IPS-15b (cell line): ENCODE measurements at regions not wholly inside any gene's neighbourhood (a gene's known extent, or its start where the extent isn't known, plus 50 kb on each side); places are given as distances from the start of the nearest gene placed in this dataset.

ENCODE experiments used
- H3K27me3 ChIP-seq: one replicate; pipeline ENCODE4 v1.6.1; 2013; ENCODE audit warnings: low read length; ENCODE audit not compliant: control insufficient read depth, insufficient read depth
- H3K36me3 ChIP-seq: one replicate; pipeline ENCODE4 v1.6.1; 2013; ENCODE audit warnings: low read length; ENCODE audit not compliant: control insufficient read depth, insufficient read depth
- H3K4me1 ChIP-seq: one replicate; pipeline ENCODE4 v1.6.1; 2013; ENCODE audit warnings: mild to moderate bottlenecking, low read length; ENCODE audit not compliant: control insufficient read depth, insufficient read depth
- H3K4me3 ChIP-seq: one replicate; pipeline ENCODE4 v1.5.1; 2013; ENCODE audit warnings: low read depth, low read length
- H3K9ac ChIP-seq: one replicate; pipeline ENCODE4 v1.6.1; 2013; ENCODE audit warnings: low read depth, mild to moderate bottlenecking, low read length
- H3K9me3 ChIP-seq: one replicate; pipeline ENCODE4 v1.6.1; 2013; ENCODE audit warnings: mild to moderate bottlenecking, low read length; ENCODE audit not compliant: control insufficient read depth, insufficient read depth

- H3K9me3 ChIP-seq, result no peaks in the 10 kb centered on the region
- no peaks in the 10 kb centered on the region for H3K36me3 ChIP-seq
- H3K9ac ChIP-seq, result no peak overlapping the region
- no peak overlapping the region for H3K4me3 ChIP-seq
- H3K27me3 ChIP-seq, result no peaks in the 10 kb centered on the region
- no peaks in the 10 kb centered on the region for H3K4me1 ChIP-seq
Observed at GRCh38 chr2:41686156-41686555, 361.7 kb upstream of the PKDCC start.

GRCh38 chr2:41691561-41691960, 356.3 kb upstream of the PKDCC start:
- Histone ChIP-seq H3K4me1 (no peaks in the 10 kb centered on the region), H3K36me3 (no peaks in the 10 kb centered on the region), H3K27me3 (no peaks in the 10 kb centered on the region), H3K9me3 (no peaks in the 10 kb centered on the region), H3K9ac (no peak overlapping the region), H3K4me3 (no peak overlapping the region)

GRCh38 chr2:41694536-41695049, 353.2 kb upstream of the PKDCC start:
- Histone ChIP-seq H3K9me3 (no peaks in the 10 kb centered on the region), H3K27me3 (no peaks in the 10 kb centered on the region), H3K9ac (no peak overlapping the region), H3K4me1 (no peaks in the 10 kb centered on the region), H3K4me3 (no peak overlapping the region), H3K36me3 (no peaks in the 10 kb centered on the region)

- no peaks in the 10 kb centered on the region for H3K27me3 ChIP-seq
- no peak overlapping the region for H3K4me3 ChIP-seq
- H3K36me3 ChIP-seq, result no peaks in the 10 kb centered on the region
- no peaks in the 10 kb centered on the region for H3K9me3 ChIP-seq
- no peak overlapping the region for H3K9ac ChIP-seq
- H3K4me1 ChIP-seq, result no peaks in the 10 kb centered on the region
Observed at GRCh38 chr2:41695198-41696113, 352.4 kb upstream of the PKDCC start.

GRCh38 chr2:41697389-41697788, 350.4 kb upstream of the PKDCC start:
- Histone ChIP-seq H3K4me3 (no peak overlapping the region), H3K4me1 (no peaks in the 10 kb centered on the region), H3K27me3 (no peaks in the 10 kb centered on the region), H3K9ac (no peak overlapping the region), H3K9me3 (no peaks in the 10 kb centered on the region), H3K36me3 (no peaks in the 10 kb centered on the region)

GRCh38 chr2:41698678-41699422, 349.0 kb upstream of the PKDCC start:
- H3K4me3 ChIP-seq, result no peak overlapping the region
- no peaks in the 10 kb centered on the region for H3K36me3 ChIP-seq
- no peaks in the 10 kb centered on the region for H3K9me3 ChIP-seq
- H3K4me1 ChIP-seq, result no peaks in the 10 kb centered on the region
- no peaks in the 10 kb centered on the region for H3K27me3 ChIP-seq
- H3K9ac ChIP-seq, result no peak overlapping the region

- H3K27me3 ChIP-seq, result no peaks in the 10 kb centered on the region
Observed at GRCh38 chr2:41701231-41701630, 346.6 kb upstream of the PKDCC start.

GRCh38 chr2:41703123-41703522, 344.7 kb upstream of the PKDCC start:
- H3K9me3 ChIP-seq, result no peaks in the 10 kb centered on the region
- no peaks in the 10 kb centered on the region for H3K4me1 ChIP-seq
- no peak overlapping the region for H3K9ac ChIP-seq
- no peaks in the 10 kb centered on the region for H3K36me3 ChIP-seq
- no peak overlapping the region for H3K4me3 ChIP-seq
- H3K27me3 ChIP-seq, result no peaks in the 10 kb centered on the region

More at GRCh38 chr2:41701231-41701630, 346.6 kb upstream of the PKDCC start:
- no peak overlapping the region for H3K9ac ChIP-seq
- no peaks in the 10 kb centered on the region for H3K36me3 ChIP-seq
- no peaks in the 10 kb centered on the region for H3K4me1 ChIP-seq
- H3K9me3 ChIP-seq, result no peaks in the 10 kb centered on the region
- no peak overlapping the region for H3K4me3 ChIP-seq

- Histone ChIP-seq H3K4me3 (no peak overlapping the region), H3K9ac (no peak overlapping the region), H3K9me3 (no peaks in the 10 kb centered on the region), H3K36me3 (no peaks in the 10 kb centered on the region), H3K27me3 (no peaks in the 10 kb centered on the region), H3K4me1 (no peaks in the 10 kb centered on the region)
Observed at GRCh38 chr2:41705634-41706033, 342.2 kb upstream of the PKDCC start.

- H3K36me3 ChIP-seq, result no peaks in the 10 kb centered on the region
- H3K4me3 ChIP-seq, result no peak overlapping the region
- no peak overlapping the region for H3K9ac ChIP-seq
- H3K27me3 ChIP-seq, result no peaks in the 10 kb centered on the region
- H3K9me3 ChIP-seq, result no peaks in the 10 kb centered on the region
- no peaks in the 10 kb centered on the region for H3K4me1 ChIP-seq
Observed at GRCh38 chr2:41706286-41706685, 341.5 kb upstream of the PKDCC start.

- no peaks in the 10 kb centered on the region for H3K27me3 ChIP-seq
- no peaks in the 10 kb centered on the region for H3K36me3 ChIP-seq
- H3K9ac ChIP-seq, result no peak overlapping the region
- no peaks in the 10 kb centered on the region for H3K9me3 ChIP-seq
- no peak overlapping the region for H3K4me3 ChIP-seq
- no peaks in the 10 kb centered on the region for H3K4me1 ChIP-seq
Observed at GRCh38 chr2:41707790-41708451, 339.9 kb upstream of the PKDCC start.
